Neural crest cell (in vitro differentiated cells): ENCODE measurements at regions not wholly inside any gene's neighbourhood (a gene's known extent, or its start where the extent isn't known, plus 50 kb on each side); places are given as distances from the start of the nearest gene placed in this dataset.
"Not testable (repeated sequence)": the region's sequence is repeated elsewhere in the genome, so short reads cannot be mapped to it uniquely, and the experiment has no call there.

Experiments
- DNase-seq: peaks from one replicate; pipeline ENCODE4 v3.0.0; 2021; ENCODE audit warnings: low read depth, mixed read lengths, low spot score
- H3K27ac Mint-ChIP-seq: one replicate; pipeline ENCODE4 v1.8.0; 2021; ENCODE audit warnings: mild to moderate bottlenecking, mixed read lengths; ENCODE audit not compliant: unreplicated experiment
- H3K27me3 Mint-ChIP-seq: 2 replicates; pipeline ENCODE4 v1.8.0; 2021; ENCODE audit warnings: low read depth, mild to moderate bottlenecking, mixed read lengths
- H3K36me3 Mint-ChIP-seq: 2 replicates; pipeline ENCODE4 v1.8.0; 2021; ENCODE audit warnings: low read depth, mild to moderate bottlenecking, mixed read lengths
- H3K4me1 Mint-ChIP-seq: 2 replicates; pipeline ENCODE4 v1.8.0; 2021; ENCODE audit warnings: mixed read lengths
- H3K4me3 Mint-ChIP-seq: one replicate; pipeline ENCODE4 v1.8.0; 2021; ENCODE audit warnings: mild to moderate bottlenecking, mixed read lengths
- H3K9me3 Mint-ChIP-seq: 2 replicates; pipeline ENCODE4 v1.8.0; 2021; ENCODE audit warnings: mixed read lengths
- TF ChIP-seq, protein P1 (sequence below): fragments of 200-600 bp; sonication (generic); conservative IDR thresholded peaks from 2 replicates; pipeline ENCODE4 v1.5.0; 2021; ENCODE audit warnings: antibody characterized with exemption, mild to moderate bottlenecking

DNA sequence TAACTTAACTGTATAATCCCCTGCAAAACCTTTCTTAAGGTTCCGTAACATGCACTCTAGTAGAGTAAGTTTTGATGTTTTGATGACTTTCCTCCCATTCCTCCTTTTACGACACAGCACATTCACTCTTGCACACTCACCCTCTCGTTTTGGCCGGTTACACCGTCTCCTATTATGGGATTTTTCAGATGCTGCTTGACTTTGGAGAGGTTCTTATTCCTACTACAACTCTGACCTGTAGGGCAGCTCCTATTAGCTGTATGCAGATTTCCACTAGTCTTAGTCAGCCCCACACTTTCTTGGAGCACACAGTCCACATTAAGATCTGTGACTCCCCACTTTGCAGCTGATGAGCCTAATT is 223.7 kb upstream of the SYNCRIP start:
- Mint-ChIP-seq H3K4me1 (peaks cover 4% of the 10 kb centered on the region), H3K27ac (no peak overlapping the region), H3K4me3 (no peak overlapping the region), H3K9me3 (peaks cover 2% of the 10 kb centered on the region), H3K27me3 (no peaks in the 10 kb centered on the region), H3K36me3 (no peaks in the 10 kb centered on the region)
- TF ChIP-seq, protein P1, sequence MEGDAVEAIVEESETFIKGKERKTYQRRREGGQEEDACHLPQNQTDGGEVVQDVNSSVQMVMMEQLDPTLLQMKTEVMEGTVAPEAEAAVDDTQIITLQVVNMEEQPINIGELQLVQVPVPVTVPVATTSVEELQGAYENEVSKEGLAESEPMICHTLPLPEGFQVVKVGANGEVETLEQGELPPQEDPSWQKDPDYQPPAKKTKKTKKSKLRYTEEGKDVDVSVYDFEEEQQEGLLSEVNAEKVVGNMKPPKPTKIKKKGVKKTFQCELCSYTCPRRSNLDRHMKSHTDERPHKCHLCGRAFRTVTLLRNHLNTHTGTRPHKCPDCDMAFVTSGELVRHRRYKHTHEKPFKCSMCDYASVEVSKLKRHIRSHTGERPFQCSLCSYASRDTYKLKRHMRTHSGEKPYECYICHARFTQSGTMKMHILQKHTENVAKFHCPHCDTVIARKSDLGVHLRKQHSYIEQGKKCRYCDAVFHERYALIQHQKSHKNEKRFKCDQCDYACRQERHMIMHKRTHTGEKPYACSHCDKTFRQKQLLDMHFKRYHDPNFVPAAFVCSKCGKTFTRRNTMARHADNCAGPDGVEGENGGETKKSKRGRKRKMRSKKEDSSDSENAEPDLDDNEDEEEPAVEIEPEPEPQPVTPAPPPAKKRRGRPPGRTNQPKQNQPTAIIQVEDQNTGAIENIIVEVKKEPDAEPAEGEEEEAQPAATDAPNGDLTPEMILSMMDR = no peak
- DNase-seq = no peak

DNA sequence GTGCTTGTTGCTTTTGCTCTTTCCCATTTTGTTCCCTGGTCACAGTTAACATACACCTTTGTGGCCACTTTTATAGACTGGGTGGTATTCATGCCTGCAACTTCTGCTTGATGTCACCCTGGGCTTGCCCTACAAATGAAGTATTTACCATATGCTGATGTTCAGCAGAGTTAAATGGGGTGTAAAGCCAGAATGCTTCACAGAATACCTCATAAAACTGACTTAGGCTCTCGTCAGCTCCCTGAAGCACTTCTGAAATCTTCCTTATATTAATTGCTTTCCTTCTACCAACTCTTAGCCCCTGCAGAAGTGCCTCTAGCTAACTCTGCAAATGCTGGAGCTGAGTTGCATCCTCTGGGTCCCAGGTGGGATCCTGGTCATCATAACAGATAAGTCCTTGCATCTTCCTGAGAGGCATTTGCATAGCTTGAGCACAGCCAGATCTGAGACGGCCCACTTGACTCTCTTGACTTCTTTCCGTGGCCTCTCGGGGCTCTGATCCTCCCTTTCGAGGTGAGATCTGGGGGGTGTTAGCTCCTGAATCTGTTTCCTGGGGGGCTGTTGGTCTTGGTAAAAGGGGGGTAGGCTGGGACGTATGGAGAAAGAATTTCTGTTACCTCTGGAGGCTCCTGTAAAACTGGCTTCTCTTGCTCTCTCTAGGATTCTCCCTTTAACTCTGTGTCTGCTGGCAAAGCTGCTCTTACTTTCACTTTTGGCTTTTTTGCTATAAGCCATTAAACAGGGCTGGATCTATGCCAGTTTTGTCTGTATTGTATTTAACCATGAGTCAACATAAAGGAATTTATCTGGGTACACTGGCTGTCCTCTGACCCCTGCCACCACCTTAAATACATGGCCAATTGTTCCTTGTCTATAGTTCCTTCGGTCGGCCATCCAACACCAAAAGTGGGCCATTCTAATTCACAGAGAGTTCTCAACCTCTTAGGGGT is 223.0 kb upstream of the SYNCRIP start:
- Mint-ChIP-seq H3K27me3 (no peaks in the 10 kb centered on the region), H3K36me3 (no peaks in the 10 kb centered on the region), H3K4me1 (peaks cover 4% of the 10 kb centered on the region), H3K27ac (no peak overlapping the region), H3K9me3 (peaks cover 2% of the 10 kb centered on the region), H3K4me3 (no peak overlapping the region)
- TF ChIP-seq, protein P1 = no peak
- no peak for DNase-seq

DNA sequence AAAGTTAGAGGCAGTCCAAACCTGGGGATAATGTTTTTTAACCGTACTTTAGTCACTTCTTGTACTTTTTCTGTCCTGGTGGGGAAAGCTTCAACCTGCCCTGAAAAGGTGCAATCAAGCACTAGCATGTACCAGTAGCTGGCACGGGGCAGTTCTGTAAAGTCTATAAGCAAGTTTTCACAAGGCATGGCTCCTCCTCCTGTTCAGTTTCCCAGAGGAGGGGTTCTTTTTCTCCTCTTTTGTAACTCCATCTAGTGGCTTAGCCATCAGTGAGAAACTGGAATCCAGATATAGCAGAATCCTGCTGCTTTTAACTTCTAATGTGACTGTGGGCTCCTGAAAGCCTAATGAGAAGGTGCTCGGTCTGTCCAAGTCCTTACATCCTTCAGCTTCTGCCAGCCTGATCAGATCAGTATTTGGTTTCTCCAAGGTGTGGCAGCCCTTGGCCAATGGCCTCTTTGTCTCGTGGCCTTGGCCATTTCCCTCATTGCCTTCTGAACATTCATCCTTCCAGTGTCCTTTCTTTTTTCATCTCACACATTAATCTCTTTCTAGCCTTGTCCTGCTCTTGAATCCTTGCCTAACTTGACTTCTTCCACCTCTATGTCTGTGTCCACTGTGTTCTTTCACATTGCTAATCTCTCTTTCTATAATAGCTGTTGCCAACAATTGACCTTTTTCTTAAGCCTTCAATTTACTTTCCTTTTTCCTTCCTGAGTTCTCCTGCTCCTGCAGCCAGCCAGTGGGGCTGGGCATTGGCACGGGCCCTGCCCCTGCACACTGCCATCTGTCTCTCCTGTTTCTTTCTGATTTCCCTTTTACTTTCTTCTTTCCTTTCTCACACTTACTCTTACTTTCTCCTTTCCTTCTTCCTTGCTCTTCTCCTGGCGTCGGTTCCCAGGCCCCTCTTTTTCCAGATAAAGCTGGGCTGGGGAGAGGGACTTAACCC is 222.0 kb upstream of the SYNCRIP start:
- Mint-ChIP-seq H3K27me3 (no peaks in the 10 kb centered on the region), H3K4me3 (no peak overlapping the region), H3K36me3 (no peaks in the 10 kb centered on the region), H3K4me1 (peaks cover 4% of the 10 kb centered on the region), H3K9me3 (peaks cover 7% of the 10 kb centered on the region), H3K27ac (no peak overlapping the region)
- DNase-seq = no peak
- TF ChIP-seq, protein P1 = no peak

DNA sequence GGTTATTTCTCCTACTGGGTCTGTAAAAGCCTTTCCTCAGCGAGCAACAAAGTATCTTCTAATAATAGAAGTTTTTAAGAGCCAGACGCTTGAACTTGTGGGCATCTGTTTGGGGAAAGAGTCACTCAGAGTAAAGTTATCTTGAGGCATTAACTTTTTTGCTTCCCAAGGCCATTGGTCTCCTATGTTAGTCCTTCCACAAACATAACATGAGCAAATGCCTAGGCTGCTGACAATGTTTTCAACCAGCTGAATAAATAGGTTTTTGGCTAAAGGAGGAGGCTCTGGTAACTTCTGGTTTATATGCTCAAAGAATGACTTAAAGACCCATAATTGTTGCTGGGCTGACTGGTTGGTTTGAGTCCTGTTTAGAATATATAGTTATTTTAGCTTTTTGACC is 213.5 kb upstream of the SYNCRIP start:
- Mint-ChIP-seq H3K36me3 (no peaks in the 10 kb centered on the region), H3K9me3 (peaks cover 11% of the 10 kb centered on the region), H3K4me3 (no peak overlapping the region), H3K27me3 (no peaks in the 10 kb centered on the region), H3K4me1 (no peaks in the 10 kb centered on the region), H3K27ac (no peak overlapping the region)
- no peak for DNase-seq
- TF ChIP-seq, protein P1 = no peak

DNA sequence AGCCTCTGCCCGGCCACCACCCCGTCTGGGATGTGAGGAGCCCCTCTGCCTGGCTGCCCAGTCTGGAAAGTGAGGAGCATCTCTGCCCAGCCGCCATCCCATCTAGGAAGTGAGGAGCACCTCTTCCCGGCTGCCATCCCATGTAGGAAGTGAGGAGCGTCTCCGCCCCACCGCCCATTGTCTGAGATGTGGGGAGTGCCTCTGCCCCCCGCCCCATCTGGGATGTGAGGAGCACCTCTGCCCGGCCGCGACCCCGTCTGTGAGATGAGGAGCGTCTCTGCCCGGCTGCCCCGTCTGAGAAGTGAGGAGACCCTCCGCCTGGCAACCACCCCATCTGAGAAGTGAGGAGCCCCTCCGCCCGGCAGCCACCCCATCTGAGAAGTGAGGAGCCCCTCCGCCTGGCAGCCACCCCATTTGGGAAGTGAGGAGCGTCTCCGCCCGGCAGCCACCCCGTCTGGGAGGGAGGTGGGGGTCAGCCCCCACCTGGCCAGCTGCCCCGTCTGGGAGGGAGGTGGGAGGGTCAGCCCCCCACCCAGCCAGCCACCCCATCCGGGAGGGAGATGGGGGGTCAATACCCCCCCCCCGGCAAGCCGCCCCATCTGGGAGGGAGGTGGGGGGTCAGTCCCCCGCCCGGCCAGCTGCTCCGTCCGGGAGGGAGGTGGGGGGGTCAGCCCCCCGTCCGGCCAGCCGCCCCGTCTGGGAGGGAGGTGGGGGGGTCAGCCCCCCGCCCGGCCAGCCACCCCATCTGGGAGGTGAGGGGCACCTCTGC is 195.8 kb upstream of the SYNCRIP start:
- H3K4me3 Mint-ChIP-seq, H3K36me3 Mint-ChIP-seq, H3K27me3 Mint-ChIP-seq, DNase-seq, H3K27ac Mint-ChIP-seq, H3K4me1 Mint-ChIP-seq: not testable (repeated sequence)
- peaks cover 33% of the 10 kb centered on the region for H3K9me3 Mint-ChIP-seq
